Endothelial cell of umbilical vein (primary cell): ENCODE measurements at regions not wholly inside any gene's neighbourhood (a gene's known extent, or its start where the extent isn't known, plus 50 kb on each side); places are given as distances from the start of the nearest gene placed in this dataset.

Experiments
- BruUV-seq: library from RNA; stranded (reverse); fragments of 400-500 nt; replicated peaks from 2 replicates; lab custom pipeline; 2021; lab: Mats Ljungman, UMichigan
- CTCF ChIA-PET: fragments of 300-600, 350-600 bp; sonication (Branson Sonifier 250); formaldehyde crosslinking; loops from one replicate; lab custom pipeline; 2021; ENCODE audit warnings: antibody characterized with exemption, inconsistent platforms; lab: Charles Lee
- POLR2A ChIA-PET: fragments of 300-600, 350-600 bp; sonication (Branson Sonifier 250); formaldehyde crosslinking; loops from one replicate; lab custom pipeline; 2021; ENCODE audit warnings: antibody characterized with exemption, inconsistent platforms; lab: Charles Lee
- DNase-seq: peaks from one replicate; pipeline ENCODE4 v3.0.0-alpha.2; 2011; ENCODE audit warnings: low read depth, low spot score
- FAIRE-seq: peaks from 2 replicates; lab custom pipeline; 2011; peaks lifted over from hg19 to GRCh38; lab: Jason Lieb, UNC
- H2AFZ ChIP-seq: 2 replicates; pipeline ENCODE4 v1.6.0; 2012; ENCODE audit warnings: low read depth, low read length, control low read depth, inconsistent platforms
- H3K27ac ChIP-seq: 2 replicates; pipeline ENCODE4 v1.5.1; 2011; ENCODE audit warnings: low read depth, mild to moderate bottlenecking, control low read depth, low read length, moderate library complexity; ENCODE audit not compliant: insufficient read depth
- H3K27me3 ChIP-seq, 2 experiments: 2 replicates each; pipeline versions ENCODE4 v1.6.0 to v1.6.1; 2011; ENCODE audit warnings: low read length in 2 of 2, mixed read lengths in 1 of 2; ENCODE audit not compliant: control insufficient read depth in 2 of 2, insufficient read depth in 2 of 2
- H3K36me3 ChIP-seq, 2 experiments: 2 replicates in 1 of 2; 3 replicates in 1 of 2; pipeline ENCODE4 v1.5.1; 2011; ENCODE audit warnings: low read length in 2 of 2, mild to moderate bottlenecking in 1 of 2, moderate library complexity in 1 of 2; ENCODE audit not compliant: control insufficient read depth in 2 of 2, insufficient read depth in 2 of 2; ENCODE audit errors: extremely low read depth in 1 of 2
- H3K4me1 ChIP-seq: 3 replicates; pipeline ENCODE4 v1.5.1; 2011; ENCODE audit warnings: mild to moderate bottlenecking, low read length; ENCODE audit not compliant: control insufficient read depth, insufficient read depth; ENCODE audit errors: extremely low read depth
- H3K4me2 ChIP-seq: 2 replicates; pipeline ENCODE4 v1.6.1; 2011; ENCODE audit warnings: low read length, control low read depth, mixed read lengths; ENCODE audit not compliant: insufficient read depth
- H3K4me3 ChIP-seq, 3 experiments: fragments of 200-600 bp in 1 of 3; sonication (generic), shearing (Covaris generic) in 1 of 3; replicated peaks in 1 of 3; 2 replicates each; pipeline ENCODE4 v1.5.1; 2011 to 2016; ENCODE audit warnings: control low read depth in 3 of 3, low read length in 3 of 3, mild to moderate bottlenecking in 2 of 3, inconsistent platforms in 1 of 3, low read depth in 1 of 3, moderate library complexity in 1 of 3; ENCODE audit not compliant: insufficient read depth in 1 of 3
- H3K79me2 ChIP-seq: 2 replicates; pipeline ENCODE4 v1.6.0; 2012; ENCODE audit warnings: low read length, inconsistent platforms; ENCODE audit not compliant: control insufficient read depth, insufficient read depth
- H3K9ac ChIP-seq: replicated peaks from 2 replicates; pipeline ENCODE3; 2011; ENCODE audit warnings: low read length, control low read depth; ENCODE audit not compliant: insufficient read depth; ENCODE audit errors: extremely low read depth
- H3K9me1 ChIP-seq: replicated peaks from 3 replicates; pipeline ENCODE4 v1.6.0; 2011; ENCODE audit warnings: mild to moderate bottlenecking, low read length; ENCODE audit not compliant: control insufficient read depth, insufficient read depth; ENCODE audit errors: extremely low read depth
- H3K9me3 ChIP-seq: replicated peaks from 2 replicates; pipeline ENCODE4 v1.5.1; 2012; ENCODE audit warnings: low read length, inconsistent platforms; ENCODE audit not compliant: control insufficient read depth, insufficient read depth
- H4K20me1 ChIP-seq: replicated peaks from 2 replicates; pipeline ENCODE3; 2011; ENCODE audit warnings: mild to moderate bottlenecking, low read length; ENCODE audit not compliant: control insufficient read depth, insufficient read depth; ENCODE audit errors: extremely low read depth
- CTCF ChIP-seq, 2 donors: IDR thresholded peaks; 1 replicate in 1 of 2; 2 replicates in 1 of 2; pipeline ENCODE4 v1.5.1; 2011; ENCODE audit warnings: low read length in 2 of 2, mild to moderate bottlenecking in 2 of 2, moderate library complexity in 2 of 2, control low read depth in 1 of 2, inconsistent platforms in 1 of 2, low read depth in 1 of 2; ENCODE audit not compliant: insufficient read depth in 1 of 2; ENCODE audit errors: extremely low read depth in 1 of 2
- EZH2 ChIP-seq: IDR thresholded peaks from 2 replicates; pipeline ENCODE4 v1.6.1; 2012; ENCODE audit warnings: borderline replicate concordance, low read depth, mild to moderate bottlenecking, moderate library complexity, low read length, inconsistent platforms; ENCODE audit not compliant: severe bottlenecking
- FOS ChIP-seq: IDR thresholded peaks from 2 replicates; pipeline ENCODE4 v1.6.1; 2011; ENCODE audit warnings: mild to moderate bottlenecking, low read length, moderate library complexity, borderline replicate concordance; ENCODE audit not compliant: insufficient read depth
- GATA2 ChIP-seq: IDR thresholded peaks from 2 replicates; pipeline ENCODE4 v1.7.0; 2011; ENCODE audit warnings: low read depth, mild to moderate bottlenecking, moderate library complexity, mixed read lengths, low read length; ENCODE audit not compliant: insufficient read length, insufficient read depth
- JUN ChIP-seq: IDR thresholded peaks from 2 replicates; pipeline ENCODE4 v1.6.1; 2011; ENCODE audit warnings: borderline replicate concordance, low read depth; ENCODE audit not compliant: insufficient read length, insufficient read depth
- MAX ChIP-seq: IDR thresholded peaks from 2 replicates; pipeline ENCODE4 v1.6.1; 2011; ENCODE audit not compliant: insufficient read depth, insufficient read length
- MYC ChIP-seq: IDR thresholded peaks from one replicate; pipeline ENCODE4 v1.6.1; 2011; ENCODE audit warnings: mild to moderate bottlenecking, low read depth, low read length
- POLR2A ChIP-seq: IDR thresholded peaks from 2 replicates; pipeline ENCODE4 v1.6.1; 2012; ENCODE audit warnings: low read depth, mild to moderate bottlenecking, control low read depth, low read length
- POLR2AphosphoS5 ChIP-seq: IDR thresholded peaks from 2 replicates; pipeline ENCODE4 v1.6.1; 2012; ENCODE audit warnings: low read depth, mild to moderate bottlenecking, control low read depth, low read length, moderate library complexity; ENCODE audit not compliant: insufficient read depth
- dilution Hi-C: fragments of 300-500 bp; cut with MboI; formaldehyde crosslinking; loops from one replicate; pipeline ENCODE4 v1.15.0; 2019; ENCODE audit warnings: low sequenced_read_pairs; ENCODE audit not compliant: extremely low pct_ligation_motif_present
- intact Hi-C: fragments of 100-400 bp; cut with micrococcal nuclease; formaldehyde crosslinking; loops from one replicate; pipeline ENCODE4 v1.10.0; 2022

- H3K4me1 ChIP-seq: no peaks in the 10 kb centered on the region
- intact Hi-C loops (no loop called here), dilution Hi-C loops (no loop called here)
- BruUV-seq: no TSS peak
- FAIRE-seq (no peak), DNase-seq (no peak)
- H3K9ac ChIP-seq: no peak overlapping the region
- no peaks in the 10 kb centered on the region for H3K79me2 ChIP-seq
- H3K36me3 ChIP-seq: no peaks in the 10 kb centered on the region
- CTCF ChIA-PET: no interaction called here
- no peak overlapping the region for H3K4me3 ChIP-seq
- POLR2A ChIA-PET: no interaction called here
- H2AFZ ChIP-seq: no peak overlapping the region
- no peak for TF ChIP-seq FOS
- TF ChIP-seq POLR2AphosphoS5: no peak
- TF ChIP-seq CTCF (IDR thresholded peaks at IDR 0.05; ENCODE audit: extremely low read depth in 1 of 2, insufficient read depth in 1 of 2, low read depth in 1 of 2, low read length in 2 of 2): no peak
- no peak for TF ChIP-seq MYC
- TF ChIP-seq EZH2: no peak
- TF ChIP-seq POLR2A: no peak
- TF ChIP-seq JUN: no peak
- TF ChIP-seq GATA2: no peak
- TF ChIP-seq MAX: no peak
- H4K20me1 ChIP-seq: no peaks in the 10 kb centered on the region
- no peaks in the 10 kb centered on the region for H3K9me1 ChIP-seq
- H3K4me2 ChIP-seq: no peak overlapping the region
- no peak overlapping the region for H3K27ac ChIP-seq
- H3K9me3 ChIP-seq: no peaks in the 10 kb centered on the region
- H3K27me3 ChIP-seq: no peaks in the 10 kb centered on the region
Observed at GRCh38 chr3:137259701-137260100, 301.9 kb downstream of the IL20RB start.
